ENCODE measurements at regions not wholly inside any gene's neighbourhood (a gene's known extent, or its start where the extent isn't known, plus 50 kb on each side); places are given as distances from the start of the nearest gene placed in this dataset.
"Not testable (repeated sequence)": the region's sequence is repeated elsewhere in the genome, so short reads cannot be mapped to it uniquely, and the experiment has no call there.

- no peak overlapping the region for H3K4me3 ChIP-seq (ENCODE audit: low read depth, low read length)
- DNase-seq (ENCODE audit: low read depth): no peak
- in situ Hi-C loops (cut with HindIII; ENCODE audit: low sequenced_read_pairs): no loop called here
- TF ChIP-seq CTCF (IDR thresholded peaks at IDR 0.05; ENCODE audit: low read depth, low read length, missing control alignments): no peak
These were observed 200.1 kb upstream of the DTNA start for GRCh38 chr18:34509879-34510586.

DNA sequence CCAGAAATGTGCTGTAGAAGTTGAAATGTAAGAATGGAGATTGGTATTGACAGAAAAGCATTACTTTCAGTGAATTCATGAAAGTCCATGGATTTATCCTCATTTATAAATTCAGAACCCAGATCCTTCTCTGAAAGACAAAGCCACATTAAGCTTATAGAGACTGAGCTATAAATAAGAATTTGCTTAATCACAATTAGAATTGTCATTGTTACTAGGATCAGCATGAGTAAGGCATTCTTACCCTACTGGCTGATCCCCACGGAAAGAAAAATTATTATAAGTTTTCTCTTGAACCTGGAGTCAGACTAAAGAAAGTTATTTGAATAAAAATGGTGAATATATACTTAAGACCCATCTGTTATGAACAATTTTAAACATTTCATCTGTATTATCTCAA, 199.2 kb upstream of the DTNA start:
- H3K4me3 ChIP-seq (ENCODE audit: low read depth, low read length): no peak overlapping the region
- TF ChIP-seq CTCF (IDR thresholded peaks at IDR 0.05; ENCODE audit: low read depth, low read length, missing control alignments): no peak
- no peak for DNase-seq (ENCODE audit: low read depth)
- in situ Hi-C loops (cut with HindIII; ENCODE audit: low sequenced_read_pairs): no loop called here

DNA sequence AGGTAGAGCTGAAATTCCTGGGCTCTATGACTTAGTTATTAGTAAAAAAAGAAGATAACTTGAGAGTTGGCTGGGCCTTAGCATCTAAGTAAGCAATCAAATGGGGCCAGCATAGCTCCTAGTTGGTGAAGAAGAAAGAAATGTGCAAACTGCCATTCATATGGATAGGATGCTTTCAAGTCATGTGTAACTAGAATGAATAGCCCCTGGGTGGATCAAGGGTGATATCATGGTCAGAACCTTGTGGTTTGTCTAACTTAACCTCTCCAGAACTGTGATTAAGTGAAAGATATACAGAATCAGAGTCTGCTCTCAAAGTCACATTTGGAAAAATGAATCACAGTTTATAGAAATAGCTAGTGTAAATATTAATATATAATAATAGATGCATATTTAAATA, 198.7 kb upstream of the DTNA start:
- no peak for TF ChIP-seq CTCF (IDR thresholded peaks at IDR 0.05; ENCODE audit: low read depth, low read length, missing control alignments)
- in situ Hi-C loops (cut with HindIII; ENCODE audit: low sequenced_read_pairs): no loop called here
- no peak overlapping the region for H3K4me3 ChIP-seq (ENCODE audit: low read depth, low read length)

GRCh38 chr18:34511879-34512278, 198.2 kb upstream of the DTNA start:
- TF ChIP-seq CTCF (IDR thresholded peaks at IDR 0.05; ENCODE audit: low read depth, low read length, missing control alignments): no peak
- DNase-seq (ENCODE audit: low read depth): no peak

More for the DNA sequence above, 198.7 kb upstream of the DTNA start:
- DNase-seq (ENCODE audit: low read depth): no peak

GRCh38 chr18:34514238-34514637, 195.9 kb upstream of the DTNA start:
- in situ Hi-C loops (cut with HindIII; ENCODE audit: low sequenced_read_pairs): no loop called here
- no peak for DNase-seq (ENCODE audit: low read depth)
- TF ChIP-seq CTCF (IDR thresholded peaks at IDR 0.05; ENCODE audit: low read depth, low read length, missing control alignments): no peak
- H3K4me3 ChIP-seq (ENCODE audit: low read depth, low read length): no peak overlapping the region

More at GRCh38 chr18:34511879-34512278, 198.2 kb upstream of the DTNA start:
- in situ Hi-C loops (cut with HindIII; ENCODE audit: low sequenced_read_pairs): no loop called here
- H3K4me3 ChIP-seq (ENCODE audit: low read depth, low read length): no peak overlapping the region

DNA sequence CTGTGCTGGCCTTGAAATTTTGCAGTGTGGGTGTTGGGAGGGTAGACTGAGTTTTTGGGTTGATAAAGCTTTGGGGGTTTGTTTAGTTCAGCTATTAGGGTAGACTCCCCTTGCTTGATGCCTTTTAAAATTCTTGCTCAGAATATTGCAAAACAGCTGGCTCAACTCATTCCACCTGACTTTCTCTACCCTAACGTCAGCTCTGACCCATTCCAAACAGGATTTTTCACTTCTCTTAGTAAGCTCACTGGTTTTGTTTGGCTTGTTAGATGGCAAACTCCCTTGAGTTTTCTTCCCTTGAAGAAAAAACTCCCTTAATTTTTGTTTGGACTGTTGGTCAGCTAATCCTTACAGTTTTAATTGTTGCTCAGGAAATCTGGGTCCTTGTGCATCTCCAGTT, 195.1 kb upstream of the DTNA start:
- no peak for TF ChIP-seq CTCF (IDR thresholded peaks at IDR 0.05; ENCODE audit: low read depth, low read length, missing control alignments)
- H3K4me3 ChIP-seq (ENCODE audit: low read depth, low read length): no peak overlapping the region
- no peak for DNase-seq (ENCODE audit: low read depth)
- in situ Hi-C loops (cut with HindIII; ENCODE audit: low sequenced_read_pairs): no loop called here

DNA sequence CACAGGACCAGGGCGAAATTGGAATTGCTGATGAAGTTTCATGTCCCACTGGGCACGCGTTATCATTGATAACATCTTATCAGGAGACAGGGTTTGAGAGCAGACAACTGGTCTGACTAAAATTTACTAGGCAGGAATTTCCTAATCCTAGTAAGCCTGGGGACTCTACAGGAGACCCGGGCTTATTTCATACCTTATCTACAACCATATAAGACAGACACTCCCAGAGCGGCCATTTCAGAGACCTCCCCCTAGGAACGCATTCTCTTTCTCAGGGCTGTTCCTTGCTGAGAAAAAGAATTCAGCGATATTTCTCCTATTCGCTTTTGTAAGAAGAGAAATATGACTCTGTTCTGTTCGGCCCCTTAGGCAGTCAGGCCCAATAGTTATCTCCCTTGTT, 193.7 kb upstream of the DTNA start:
- DNase-seq (ENCODE audit: low read depth); in situ Hi-C loops (cut with HindIII; ENCODE audit: low sequenced_read_pairs); H3K4me3 ChIP-seq (ENCODE audit: low read depth, low read length): not testable (repeated sequence)

DNA sequence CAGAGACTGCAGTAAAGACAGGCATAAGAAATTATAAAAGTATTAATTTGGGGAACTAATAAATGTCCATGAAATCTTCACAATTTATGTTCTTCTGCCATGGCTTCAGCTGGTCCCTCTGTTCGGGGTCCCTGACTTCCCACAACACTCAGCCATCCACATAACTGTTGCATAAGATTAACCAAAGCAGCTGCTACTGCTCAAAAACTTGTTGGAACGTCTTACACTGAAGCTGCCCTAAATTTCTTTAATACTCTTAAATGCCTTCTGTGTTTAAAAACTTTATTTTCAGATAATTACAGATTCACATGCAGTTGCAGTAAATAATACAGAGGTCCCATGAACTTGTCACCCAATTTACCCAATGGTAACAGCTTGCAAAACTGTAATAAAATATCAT, 193.1 kb upstream of the DTNA start:
- H3K4me3 ChIP-seq (ENCODE audit: low read depth, low read length); in situ Hi-C loops (cut with HindIII; ENCODE audit: low sequenced_read_pairs); DNase-seq (ENCODE audit: low read depth): not testable (repeated sequence)

Measured in astrocyte of the cerebellum (primary cell).